B cell (primary cell): ENCODE measurements at regions not wholly inside any gene's neighbourhood (a gene's known extent, or its start where the extent isn't known, plus 50 kb on each side); places are given as distances from the start of the nearest gene placed in this dataset.

Source experiments
- ATAC-seq: fragments of 200-7000 bp; cut with Tn5 transposase; one replicate; pipeline ENCODE4 v1.10.0; 2021; ENCODE audit warnings: low read depth, mild to moderate bottlenecking, moderate number of reproducible peaks, moderate library complexity
- CTCF ChIA-PET: fragments of 350-600 bp; sonication (Branson Sonifier 250); formaldehyde crosslinking; loops from one replicate; lab custom pipeline; 2021; ENCODE audit warnings: antibody characterized with exemption, inconsistent platforms; lab: Charles Lee
- POLR2A ChIA-PET: fragments of 350-600 bp; sonication (Branson Sonifier 250); formaldehyde crosslinking; loops from one replicate; lab custom pipeline; 2021; ENCODE audit warnings: antibody characterized with exemption; lab: Charles Lee
- DNase-seq: peaks from one replicate; pipeline ENCODE4 v3.0.0; 2013
- H2AFZ ChIP-seq: 2 replicates; pipeline ENCODE4 v1.6.1; 2012; ENCODE audit warnings: mild to moderate bottlenecking, low read depth, low read length; ENCODE audit not compliant: insufficient read depth, poor library complexity, severe bottlenecking
- H3K27ac ChIP-seq, 2 donors: 1 replicate in 1 of 2; 2 replicates in 1 of 2; pipeline ENCODE4 v1.5.1; 2012 to 2013; ENCODE audit warnings: low read length in 2 of 2, mild to moderate bottlenecking in 2 of 2, moderate library complexity in 1 of 2
- H3K27me3 ChIP-seq, 4 experiments: fragments of 200-600 bp in 1 of 4; sonication (generic) in 1 of 4; replicated peaks in 1 of 4; 1 replicate in 2 of 4; 2 replicates in 2 of 4; pipeline versions ENCODE4 v1.6.1 to v1.7.0; 2013 to 2016; ENCODE audit warnings: low read length in 3 of 4, mild to moderate bottlenecking in 2 of 4, mixed read lengths in 1 of 4, moderate library complexity in 1 of 4; ENCODE audit not compliant: insufficient read depth in 4 of 4, control insufficient read depth in 3 of 4; ENCODE audit errors: control extremely low read depth in 1 of 4
- H3K36me3 ChIP-seq, 2 experiments: replicated peaks in 1 of 2; 1 replicate in 1 of 2; 2 replicates in 1 of 2; pipeline versions ENCODE4 v1.6.1 to v1.7.1; 2013; ENCODE audit warnings: low read length in 1 of 2; ENCODE audit not compliant: insufficient read depth in 2 of 2, control insufficient read depth in 1 of 2; ENCODE audit errors: control extremely low read depth in 1 of 2, extremely low read depth in 1 of 2
- H3K4me1 ChIP-seq, 2 donors: fragments of 200-600 bp in 1 of 2; sonication (generic) in 1 of 2; 1 replicate in 1 of 2; 2 replicates in 1 of 2; pipeline versions ENCODE4 v1.5.1 to v1.6.1; 2013 to 2017; ENCODE audit warnings: low read length in 2 of 2; ENCODE audit not compliant: control insufficient read depth in 2 of 2, insufficient read depth in 2 of 2
- H3K4me2 ChIP-seq: replicated peaks from 2 replicates; pipeline ENCODE3; 2012; ENCODE audit warnings: mild to moderate bottlenecking, low read depth, low read length; ENCODE audit not compliant: poor library complexity, severe bottlenecking
- H3K4me3 ChIP-seq, 5 experiments: fragments of 200-600 bp in 1 of 5; sonication (generic) in 1 of 5; 1 replicate in 3 of 5; 2 replicates in 2 of 5; pipeline versions ENCODE4 v1.5.1 to v1.7.0; 2011 to 2016; ENCODE audit warnings: low read length in 4 of 5, mild to moderate bottlenecking in 4 of 5, low read depth in 2 of 5, control low read depth in 1 of 5, moderate library complexity in 1 of 5; ENCODE audit not compliant: insufficient read depth in 1 of 5; ENCODE audit errors: control extremely low read depth in 1 of 5, extremely low read depth in 1 of 5
- H3K79me2 ChIP-seq: fragments of 200-600 bp; sonication (generic); one replicate; pipeline ENCODE4 v1.6.0; 2016; ENCODE audit warnings: low read length; ENCODE audit not compliant: control insufficient read depth, insufficient read depth
- H3K9ac ChIP-seq: fragments of 200-600 bp; sonication (generic); 2 replicates; pipeline ENCODE4 v1.6.1; 2017; ENCODE audit warnings: mild to moderate bottlenecking, low read length, moderate library complexity
- H3K9me3 ChIP-seq, 3 donors: one replicate each; pipeline versions ENCODE4 v1.6.1 to v1.7.1; 2013; ENCODE audit warnings: low read length in 2 of 3; ENCODE audit not compliant: control insufficient read depth in 2 of 3, insufficient read depth in 1 of 3; ENCODE audit errors: control extremely low read depth in 1 of 3
- H4K20me1 ChIP-seq: 2 replicates; pipeline ENCODE4 v1.6.0; 2012; ENCODE audit warnings: mild to moderate bottlenecking, low read length; ENCODE audit not compliant: insufficient read depth, control insufficient read depth, poor library complexity, severe bottlenecking
- H3K27ac Mint-ChIP-seq: one replicate; pipeline ENCODE4 v1.8.0; 2021; ENCODE audit warnings: mixed read lengths
- H3K27me3 Mint-ChIP-seq: one replicate; pipeline ENCODE4 v1.8.0; 2021; ENCODE audit warnings: mixed read lengths
- H3K4me1 Mint-ChIP-seq: one replicate; pipeline ENCODE4 v1.8.0; 2021; ENCODE audit warnings: mixed read lengths
- H3K4me3 Mint-ChIP-seq: one replicate; pipeline ENCODE4 v1.8.0; 2021; ENCODE audit warnings: mixed read lengths
- H3K9me3 Mint-ChIP-seq: one replicate; pipeline ENCODE4 v1.8.0; 2022; ENCODE audit warnings: mixed read lengths; ENCODE audit not compliant: insufficient read depth
- EZH2 ChIP-seq: IDR thresholded peaks from 2 replicates; pipeline ENCODE4 v1.6.1; 2012; ENCODE audit warnings: borderline replicate concordance, low read depth, mild to moderate bottlenecking, moderate library complexity, low read length; ENCODE audit not compliant: insufficient read depth, poor library complexity, severe bottlenecking
- WGBS: methylation state at CpG from one replicate; pipeline ENCODE4 v1.1.5; 2013; ENCODE audit warnings: missing lambda C conversion rate; ENCODE audit not compliant: insufficient coverage; 5-methylcytosine and 5-hydroxymethylcytosine counted together
- intact Hi-C: fragments of 100-400 bp; cut with micrococcal nuclease; formaldehyde crosslinking; loops from one replicate; pipeline ENCODE4 v1.10.0; 2022
- TF ChIP-seq, protein P1 (sequence below): fragments of 200-600 bp; IDR thresholded peaks from one replicate; pipeline ENCODE4 v1.8.0; 2022; ENCODE audit warnings: antibody characterized with exemption, mild to moderate bottlenecking

DNA sequence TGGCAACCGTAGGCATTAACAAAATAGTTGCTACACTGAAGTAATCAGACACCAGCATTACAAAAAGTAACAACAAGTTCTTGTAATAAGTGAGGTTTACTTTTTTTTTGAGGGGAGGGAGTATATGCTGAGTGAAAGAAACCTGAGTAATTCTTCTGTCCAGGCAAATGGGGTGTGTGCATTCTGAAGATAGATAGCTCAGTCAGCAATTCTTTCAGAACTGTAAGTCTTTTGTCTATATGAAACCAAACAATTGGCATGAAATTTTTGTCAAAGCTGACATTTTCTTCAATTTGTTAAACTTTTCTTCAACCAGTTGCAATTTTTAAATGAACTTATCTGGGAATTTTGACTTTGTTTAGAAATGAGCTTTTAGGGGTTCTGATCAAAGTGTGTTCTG is 208.1 kb upstream of the THSD7B start:
- WGBS = no CpG with 5 or more reads among the region's 1 CpG
- ChIA-PET POLR2A (no interaction called here), CTCF (no interaction called here)
- H3K27ac Mint-ChIP-seq = no peak overlapping the region
- Histone ChIP-seq H3K79me2 (no peaks in the 10 kb centered on the region), H3K9ac (no peak overlapping the region), H3K27me3 (peaks cover 0 to 4% (median 2%) of the 10 kb centered on the region in 4 experiments), H3K4me2 (no peak overlapping the region), H3K4me1 (no peaks in the 10 kb centered on the region), H3K4me3 (no peak overlapping the region), H2AFZ (no peak overlapping the region), H4K20me1 (no peaks in the 10 kb centered on the region), H3K9me3 (no peaks in the 10 kb centered on the region), H3K36me3 (no peaks in the 10 kb centered on the region), H3K27ac (no peak overlapping the region)
- peaks cover 35% of the 10 kb centered on the region for H3K27me3 Mint-ChIP-seq
- intact Hi-C loops = no loop called here
- ATAC-seq (no peak), DNase-seq (no peak)
- H3K9me3 Mint-ChIP-seq = no peaks in the 10 kb centered on the region
- no peaks in the 10 kb centered on the region for H3K4me1 Mint-ChIP-seq
- no peak for TF ChIP-seq EZH2
- TF ChIP-seq, protein P1, sequence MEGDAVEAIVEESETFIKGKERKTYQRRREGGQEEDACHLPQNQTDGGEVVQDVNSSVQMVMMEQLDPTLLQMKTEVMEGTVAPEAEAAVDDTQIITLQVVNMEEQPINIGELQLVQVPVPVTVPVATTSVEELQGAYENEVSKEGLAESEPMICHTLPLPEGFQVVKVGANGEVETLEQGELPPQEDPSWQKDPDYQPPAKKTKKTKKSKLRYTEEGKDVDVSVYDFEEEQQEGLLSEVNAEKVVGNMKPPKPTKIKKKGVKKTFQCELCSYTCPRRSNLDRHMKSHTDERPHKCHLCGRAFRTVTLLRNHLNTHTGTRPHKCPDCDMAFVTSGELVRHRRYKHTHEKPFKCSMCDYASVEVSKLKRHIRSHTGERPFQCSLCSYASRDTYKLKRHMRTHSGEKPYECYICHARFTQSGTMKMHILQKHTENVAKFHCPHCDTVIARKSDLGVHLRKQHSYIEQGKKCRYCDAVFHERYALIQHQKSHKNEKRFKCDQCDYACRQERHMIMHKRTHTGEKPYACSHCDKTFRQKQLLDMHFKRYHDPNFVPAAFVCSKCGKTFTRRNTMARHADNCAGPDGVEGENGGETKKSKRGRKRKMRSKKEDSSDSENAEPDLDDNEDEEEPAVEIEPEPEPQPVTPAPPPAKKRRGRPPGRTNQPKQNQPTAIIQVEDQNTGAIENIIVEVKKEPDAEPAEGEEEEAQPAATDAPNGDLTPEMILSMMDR = no peak
- no peak overlapping the region for H3K4me3 Mint-ChIP-seq

DNA sequence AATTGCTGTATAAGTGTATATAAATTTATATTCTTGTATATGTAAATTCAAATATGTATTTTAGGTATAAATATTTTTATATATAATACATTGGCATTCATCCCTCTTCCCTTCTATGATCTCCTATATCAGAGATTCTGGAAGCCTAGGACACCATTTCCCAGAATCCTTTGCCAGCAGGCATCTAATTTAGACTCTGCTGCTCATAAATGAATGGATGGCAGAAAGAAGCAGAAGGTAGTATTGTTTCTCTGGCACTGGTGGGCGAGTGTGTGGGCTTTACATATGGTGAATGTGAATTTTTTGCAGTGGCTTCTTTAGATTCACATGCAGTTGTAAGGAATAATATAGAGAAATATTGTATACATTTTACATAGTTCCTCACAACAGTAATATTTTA is 215.2 kb upstream of the THSD7B start:
- CTCF ChIA-PET = no interaction called here

More for the DNA sequence above, 215.2 kb upstream of the THSD7B start:
- no peak overlapping the region for H3K4me2 ChIP-seq
- H4K20me1 ChIP-seq = no peaks in the 10 kb centered on the region
- no peak for ATAC-seq
- H3K36me3 ChIP-seq = no peaks in the 10 kb centered on the region
- H2AFZ ChIP-seq = no peak overlapping the region
- H3K9me3 ChIP-seq = no peaks in the 10 kb centered on the region
- Mint-ChIP-seq H3K27me3 (peaks cover 18% of the 10 kb centered on the region), H3K4me1 (no peaks in the 10 kb centered on the region), H3K27ac (no peak overlapping the region), H3K4me3 (no peak overlapping the region), H3K9me3 (no peaks in the 10 kb centered on the region)
- no peak overlapping the region for H3K4me3 ChIP-seq
- H3K4me1 ChIP-seq = no peaks in the 10 kb centered on the region
- intact Hi-C loops = no loop called here
- H3K27ac ChIP-seq = no peak overlapping the region
- H3K79me2 ChIP-seq = no peaks in the 10 kb centered on the region
- H3K9ac ChIP-seq = no peak overlapping the region
- no CpG with 5 or more reads among the region's 1 CpG for WGBS
- no peak for TF ChIP-seq EZH2
- TF ChIP-seq, protein P1 = no peak
- H3K27me3 ChIP-seq = peaks cover 0 to 4% (median 2%) of the 10 kb centered on the region in 4 experiments
- no peak for DNase-seq
- POLR2A ChIA-PET = no interaction called here
